GM10248 (cell line): ENCODE measurements at regions not wholly inside any gene's neighbourhood (a gene's known extent, or its start where the extent isn't known, plus 50 kb on each side); places are given as distances from the start of the nearest gene placed in this dataset.
"Not testable (repeated sequence)": the region's sequence is repeated elsewhere in the genome, so short reads cannot be mapped to it uniquely, and the experiment has no call there.

ENCODE experiments used
- CTCF ChIA-PET: fragments of 300-600 bp; sonication (Branson Sonifier 250); formaldehyde crosslinking; extraction: SDS; loops from one replicate; lab custom pipeline; 2021; ENCODE audit warnings: antibody characterized with exemption; lab: Yijun Ruan, JAX
- POLR2A ChIA-PET: fragments of 350-650 bp; sonication (Branson Sonifier 250); formaldehyde crosslinking; extraction: SDS; loops from one replicate; lab custom pipeline; 2020; ENCODE audit warnings: antibody characterized with exemption; lab: Yijun Ruan, JAX
- DNase-seq: peaks from one replicate; pipeline ENCODE4 v3.0.0; 2012; ENCODE audit errors: extremely low spot score
- CTCF ChIP-seq: IDR thresholded peaks from 2 replicates; pipeline ENCODE4 v1.5.1; 2012; ENCODE audit warnings: mild to moderate bottlenecking, low read depth; ENCODE audit errors: extremely low read depth, missing control alignments, control extremely low read depth

- DNase-seq: no peak
- no peak for TF ChIP-seq CTCF
- ChIA-PET CTCF (interaction anchor here (0.9 to 1.1 kb wide), 2 partner anchors 17 to 84 kb away, joined by 3 read pairs; no protein-coding TSS in a partner anchor), POLR2A (no interaction called here)
These were observed 256.4 kb downstream of the FAM43A start for GRCh38 chr3:194941956-194942511.

- ChIA-PET CTCF (no interaction called here), POLR2A (no interaction called here)
- no peak for TF ChIP-seq CTCF
- DNase-seq: no peak
These were observed 258.8 kb downstream of the FAM43A start for GRCh38 chr3:194944526-194944925.

DNA sequence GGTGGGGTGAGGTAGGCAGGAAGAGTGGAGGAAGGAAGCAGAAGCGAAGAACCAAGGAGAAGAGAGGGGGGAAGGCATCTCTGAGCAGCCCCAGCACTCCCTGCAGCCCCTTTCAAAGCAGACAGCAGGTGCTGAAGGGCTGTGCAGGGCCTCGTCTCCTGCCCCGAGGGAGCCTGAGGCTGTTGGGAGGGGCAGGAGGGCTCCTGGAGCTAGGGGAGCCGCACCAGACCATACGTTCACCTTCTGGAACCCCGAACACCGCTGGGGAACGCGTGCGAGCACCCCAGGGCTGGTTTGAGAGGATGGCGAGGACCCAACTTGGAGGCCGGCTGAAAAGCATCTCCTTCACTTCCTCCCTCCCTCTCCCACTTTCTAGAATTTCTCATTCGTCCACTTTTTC, 259.8 kb downstream of the FAM43A start:
- no peak for DNase-seq
- TF ChIP-seq CTCF: no peak
- CTCF ChIA-PET: interaction anchor here (1.2 kb wide), 1 partner anchor 15 kb away, joined by 4 read pairs; no protein-coding TSS in a partner anchor
- POLR2A ChIA-PET: no interaction called here

- TF ChIP-seq CTCF: no peak
- DNase-seq: no peak
- ChIA-PET POLR2A (no interaction called here), CTCF (interaction anchor here (1.2 kb wide), 1 partner anchor 15 kb away, joined by 4 read pairs; no protein-coding TSS in a partner anchor)
These were observed 260.4 kb downstream of the FAM43A start for GRCh38 chr3:194946091-194946490.

- TF ChIP-seq CTCF: no peak
- DNase-seq: no peak
- ChIA-PET CTCF (interaction anchor here (1.0 kb wide), 1 partner anchor 25 kb away, joined by 3 read pairs; no protein-coding TSS in a partner anchor), POLR2A (no interaction called here)
These were observed 263.9 kb downstream of the FAM43A start for GRCh38 chr3:194949592-194949991.

DNA sequence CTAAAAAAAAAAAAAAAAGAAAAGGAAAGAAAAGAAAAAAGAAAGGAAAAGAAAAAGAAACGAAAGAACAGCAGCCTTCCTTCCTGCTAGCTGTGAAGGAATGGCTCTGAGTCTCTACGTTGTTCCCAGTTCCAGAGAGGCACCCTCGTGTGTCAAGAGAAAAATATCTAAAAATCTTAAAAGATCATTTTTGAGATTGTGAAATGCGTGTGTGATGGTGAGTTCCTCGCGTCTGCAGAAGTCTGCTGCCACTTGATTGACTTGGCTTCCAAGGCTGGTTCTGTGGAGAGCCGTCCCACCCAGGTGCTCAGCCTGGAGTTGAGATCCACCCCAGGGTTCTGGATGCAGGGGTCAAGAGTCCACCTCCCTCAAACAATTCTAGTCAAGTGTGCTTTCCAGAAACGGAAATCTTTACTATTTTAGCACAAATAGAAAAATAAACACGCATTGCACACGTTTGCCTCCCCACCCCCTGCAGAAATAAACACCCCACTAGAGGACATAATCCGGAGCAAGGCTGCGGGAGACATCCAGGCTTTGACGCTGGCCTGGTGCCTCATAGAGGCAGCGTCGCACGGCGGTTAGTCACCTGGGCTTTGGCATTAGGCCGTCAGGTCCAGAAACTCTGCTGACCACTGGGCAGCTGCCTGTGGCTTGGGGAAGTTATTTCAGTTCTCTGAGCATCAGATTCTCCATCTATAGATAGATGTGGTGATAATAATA, 265.4 kb downstream of the FAM43A start:
- DNase-seq: no peak
- no peak for TF ChIP-seq CTCF
- POLR2A ChIA-PET: no interaction called here
- CTCF ChIA-PET: no interaction called here

DNA sequence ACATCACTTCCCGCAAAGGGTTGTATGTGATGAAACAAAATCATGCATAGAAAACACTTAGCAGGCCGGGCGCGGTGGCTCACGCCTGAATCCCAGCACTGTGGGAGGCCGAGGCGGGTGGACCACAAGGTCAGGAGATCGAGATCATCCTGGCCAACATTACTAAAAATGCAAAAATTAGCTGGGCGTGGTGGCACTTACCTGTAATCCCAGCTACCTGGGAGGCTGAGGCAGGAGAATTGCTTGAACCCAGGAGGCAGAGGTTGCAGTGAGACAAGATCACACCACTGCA, 265.9 kb downstream of the FAM43A start:
- CTCF ChIA-PET: interaction anchor here (1.4 to 2.0 kb wide), 2 partner anchors 16 to 269 kb away, joined by 3 to 8 read pairs; no protein-coding TSS in a partner anchor
- POLR2A ChIA-PET, DNase-seq: not testable (repeated sequence)
